GM12878 (cell line): ENCODE measurements at regions not wholly inside any gene's neighbourhood (a gene's known extent, or its start where the extent isn't known, plus 50 kb on each side); places are given as distances from the start of the nearest gene placed in this dataset.
"Not testable (repeated sequence)": the region's sequence is repeated elsewhere in the genome, so short reads cannot be mapped to it uniquely, and the experiment has no call there.

ENCODE experiments used
- ATAC-seq: fragments of 200-7000 bp; cut with Tn5 transposase; 3 replicates; pipeline ENCODE4 v1.9.1; 2020; ENCODE audit warnings: mild to moderate bottlenecking, moderate library complexity
- BruUV-seq: library from RNA; stranded (reverse); fragments of 400-500 nt; replicated peaks from 2 replicates; lab custom pipeline; 2021; lab: Mats Ljungman, UMichigan
- CTCF ChIA-PET: fragments of 300-600 bp; sonication (Branson Sonifier 250); formaldehyde crosslinking; extraction: SDS; loops from one replicate; lab custom pipeline; 2021; ENCODE audit warnings: inconsistent platforms; lab: Yijun Ruan, JAX
- POLR2A ChIA-PET: fragments of 350-600 bp; formaldehyde crosslinking; extraction: SDS; loops from one replicate; lab custom pipeline; 2021; ENCODE audit warnings: inconsistent platforms; lab: Charles Lee
- RAD21 ChIA-PET: fragments of 300-600 bp; sonication (Branson Sonifier 250); formaldehyde crosslinking; loops from one replicate; lab custom pipeline; 2023; ENCODE audit warnings: antibody characterized with exemption; ENCODE audit not compliant: unreplicated experiment; lab: Charles Lee
- SMC1A ChIA-PET: fragments of 300-600 bp; sonication (Branson Sonifier 250); formaldehyde crosslinking; loops from one replicate; lab custom pipeline; 2023; ENCODE audit not compliant: unreplicated experiment, uncharacterized antibody; lab: Charles Lee
- DNase-seq: peaks from one replicate; pipeline ENCODE4 v3.0.0-alpha.2; 2011; ENCODE audit warnings: low read depth, low spot score
- FAIRE-seq: peaks from 3 replicates; lab custom pipeline; 2011; peaks lifted over from hg19 to GRCh38; lab: Jason Lieb, UNC
- H2AFZ ChIP-seq: 2 replicates; pipeline ENCODE4 v1.6.0; 2011; ENCODE audit warnings: low read depth, low read length, control low read depth; ENCODE audit not compliant: control insufficient read depth
- H3K27ac ChIP-seq: 2 replicates; pipeline ENCODE4 v1.5.1; 2011; ENCODE audit warnings: control low read depth; ENCODE audit not compliant: control insufficient read depth, insufficient read depth
- H3K27me3 ChIP-seq, 2 experiments: replicated peaks in 1 of 2; 2 replicates each; pipeline versions ENCODE4 v1.6.0 to v1.6.1; 2011; ENCODE audit warnings: low read length in 1 of 2; ENCODE audit not compliant: control insufficient read depth in 2 of 2, insufficient read depth in 2 of 2
- H3K36me3 ChIP-seq, 2 experiments: 2 replicates each; pipeline ENCODE4 v1.5.1; 2011; ENCODE audit warnings: low read length in 1 of 2; ENCODE audit not compliant: control insufficient read depth in 2 of 2, insufficient read depth in 2 of 2
- H3K4me1 ChIP-seq: 2 replicates; pipeline ENCODE4 v1.6.1; 2011; ENCODE audit warnings: mild to moderate bottlenecking, low read length, moderate library complexity, mixed read lengths; ENCODE audit not compliant: control insufficient read depth, insufficient read depth
- H3K4me2 ChIP-seq: 2 replicates; pipeline ENCODE4 v1.6.0; 2011; ENCODE audit warnings: control low read depth; ENCODE audit not compliant: control insufficient read depth, insufficient read depth
- H3K4me3 ChIP-seq: fragments of 200-600 bp; sonication (generic); 2 replicates; pipeline ENCODE4 v1.5.1; 2016
- H3K79me2 ChIP-seq: 2 replicates; pipeline ENCODE4 v1.6.0; 2011; ENCODE audit warnings: low read length; ENCODE audit not compliant: control insufficient read depth, insufficient read depth
- H3K9ac ChIP-seq: 2 replicates; pipeline ENCODE4 v1.8.0; 2011; ENCODE audit warnings: low read length, control low read depth, mixed read lengths; ENCODE audit not compliant: control insufficient read depth, insufficient read depth
- H3K9me3 ChIP-seq: replicated peaks from 3 replicates; pipeline ENCODE4 v1.5.1; 2011; ENCODE audit warnings: mild to moderate bottlenecking, low read length; ENCODE audit not compliant: control insufficient read depth, insufficient read depth
- H4K20me1 ChIP-seq: 2 replicates; pipeline ENCODE4 v1.6.0; 2011; ENCODE audit not compliant: control insufficient read depth, insufficient read depth
- HDAC2 ChIP-seq: fragments of 200-600 bp; sonication (generic); IDR thresholded peaks from 2 replicates; pipeline ENCODE4 v1.6.1; 2017
- JUNB ChIP-seq: IDR thresholded peaks from 2 replicates; pipeline ENCODE4 v1.6.1; 2016; ENCODE audit warnings: antibody characterized with exemption, mild to moderate bottlenecking
- NR2F1 ChIP-seq: fragments of 450-650 bp; conservative IDR thresholded peaks from 2 replicates; pipeline ENCODE4 v1.6.1; 2017; ENCODE audit warnings: mild to moderate bottlenecking
- POLR2A ChIP-seq: IDR thresholded peaks from 2 replicates; pipeline ENCODE4 v1.6.1; 2011; ENCODE audit warnings: low read depth, mild to moderate bottlenecking, low read length
- WGBS: methylation state at CpG from one replicate; pipeline ENCODE4 v1.1.6; 2016; ENCODE audit warnings: low lambda C conversion rate; ENCODE audit not compliant: insufficient replicate concordance, insufficient coverage; ENCODE audit errors: missing lambda C conversion rate; 5-methylcytosine and 5-hydroxymethylcytosine counted together
- in situ Hi-C: fragments of 300-500 bp; cut with MboI; formaldehyde crosslinking; loops from 9 replicates; pipeline ENCODE4 v1.14.3; 2018; ENCODE audit warnings: mixed read lengths
- intact Hi-C: fragments of 100-400 bp; cut with micrococcal nuclease; formaldehyde crosslinking; loops from one replicate; pipeline ENCODE4 v1.14.2; 2022; ENCODE audit not compliant: unreplicated experiment

- Histone ChIP-seq H3K4me1 (no peaks in the 10 kb centered on the region), H3K27ac (no peak overlapping the region), H4K20me1 (no peaks in the 10 kb centered on the region), H3K79me2 (no peaks in the 10 kb centered on the region), H2AFZ (no peak overlapping the region), H3K4me2 (no peak overlapping the region), H3K27me3 (no peaks in the 10 kb centered on the region; a peak in 2 of 4 replicates), H3K4me3 (no peak overlapping the region), H3K9ac (no peak overlapping the region), H3K9me3 (no peaks in the 10 kb centered on the region; the same call in 2 of the 3 replicates), H3K36me3 (no peaks in the 10 kb centered on the region)
- DNase-seq, result no peak
- 0% methylated on average over 2 of the region's 2 CpGs for WGBS
- SMC1A ChIA-PET, result no interaction called here
- no peak for FAIRE-seq
- RAD21 ChIA-PET, result no interaction called here
- in situ Hi-C loops (no loop called here), intact Hi-C loops (no loop called here)
- BruUV-seq, result no TSS peak
- POLR2A ChIA-PET, result no interaction called here
- TF ChIP-seq POLR2A, result no peak
- TF ChIP-seq HDAC2, result no peak
- TF ChIP-seq, all 136 proteins: peak for 0
- no peak for ATAC-seq
- CTCF ChIA-PET, result interaction anchor here (0.6 kb wide), 1 partner anchor 34 kb away, joined by 3 read pairs; no protein-coding TSS in a partner anchor
Measured at GRCh38 chr9:78714576-78714975, 417.7 kb downstream of the PSAT1 start.

GRCh38 chr9:78719029-78719428 is 422.1 kb downstream of the PSAT1 start:
- DNase-seq, H3K4me2 ChIP-seq, H3K4me1 ChIP-seq, H3K9me3 ChIP-seq, H4K20me1 ChIP-seq, ATAC-seq, H2AFZ ChIP-seq, BruUV-seq, H3K27me3 ChIP-seq, SMC1A ChIA-PET, H3K9ac ChIP-seq, in situ Hi-C loops, POLR2A ChIA-PET, H3K27ac ChIP-seq, intact Hi-C loops, FAIRE-seq, RAD21 ChIA-PET, H3K36me3 ChIP-seq, H3K79me2 ChIP-seq, CTCF ChIA-PET, H3K4me3 ChIP-seq: not testable (repeated sequence)
- TF ChIP-seq JUNB, result 0 out of 2 replicates have a peak, but pooled peaks have one; percentile 18
- peak; percentile 89 for TF ChIP-seq NR2F1
- 23% methylated on average over 4 of the region's 4 CpGs for WGBS
